GM12878 (cell line): ENCODE measurements at regions not wholly inside any gene's neighbourhood (a gene's known extent, or its start where the extent isn't known, plus 50 kb on each side); places are given as distances from the start of the nearest gene placed in this dataset.

Source experiments
- ATAC-seq: fragments of 200-7000 bp; cut with Tn5 transposase; 3 replicates; pipeline ENCODE4 v1.9.1; 2020; ENCODE audit warnings: mild to moderate bottlenecking, moderate library complexity
- BruUV-seq: library from RNA; stranded (reverse); fragments of 400-500 nt; replicated peaks from 2 replicates; lab custom pipeline; 2021; lab: Mats Ljungman, UMichigan
- CTCF ChIA-PET: fragments of 300-600 bp; sonication (Branson Sonifier 250); formaldehyde crosslinking; extraction: SDS; loops from one replicate; lab custom pipeline; 2021; ENCODE audit warnings: inconsistent platforms; lab: Yijun Ruan, JAX
- POLR2A ChIA-PET: fragments of 350-600 bp; formaldehyde crosslinking; extraction: SDS; loops from one replicate; lab custom pipeline; 2021; ENCODE audit warnings: inconsistent platforms; lab: Charles Lee
- RAD21 ChIA-PET: fragments of 300-600 bp; sonication (Branson Sonifier 250); formaldehyde crosslinking; loops from one replicate; lab custom pipeline; 2023; ENCODE audit warnings: antibody characterized with exemption; ENCODE audit not compliant: unreplicated experiment; lab: Charles Lee
- SMC1A ChIA-PET: fragments of 300-600 bp; sonication (Branson Sonifier 250); formaldehyde crosslinking; loops from one replicate; lab custom pipeline; 2023; ENCODE audit not compliant: unreplicated experiment, uncharacterized antibody; lab: Charles Lee
- DNase-seq: peaks from one replicate; pipeline ENCODE4 v3.0.0-alpha.2; 2011; ENCODE audit warnings: low read depth, low spot score
- FAIRE-seq: peaks from 3 replicates; lab custom pipeline; 2011; peaks lifted over from hg19 to GRCh38; lab: Jason Lieb, UNC
- H2AFZ ChIP-seq: 2 replicates; pipeline ENCODE4 v1.6.0; 2011; ENCODE audit warnings: low read depth, low read length, control low read depth; ENCODE audit not compliant: control insufficient read depth
- H3K27ac ChIP-seq: 2 replicates; pipeline ENCODE4 v1.5.1; 2011; ENCODE audit warnings: control low read depth; ENCODE audit not compliant: control insufficient read depth, insufficient read depth
- H3K27me3 ChIP-seq, 2 experiments: replicated peaks in 1 of 2; 2 replicates each; pipeline versions ENCODE4 v1.6.0 to v1.6.1; 2011; ENCODE audit warnings: low read length in 1 of 2; ENCODE audit not compliant: control insufficient read depth in 2 of 2, insufficient read depth in 2 of 2
- H3K36me3 ChIP-seq, 2 experiments: 2 replicates each; pipeline ENCODE4 v1.5.1; 2011; ENCODE audit warnings: low read length in 1 of 2; ENCODE audit not compliant: control insufficient read depth in 2 of 2, insufficient read depth in 2 of 2
- H3K4me1 ChIP-seq: 2 replicates; pipeline ENCODE4 v1.6.1; 2011; ENCODE audit warnings: mild to moderate bottlenecking, low read length, moderate library complexity, mixed read lengths; ENCODE audit not compliant: control insufficient read depth, insufficient read depth
- H3K4me2 ChIP-seq: 2 replicates; pipeline ENCODE4 v1.6.0; 2011; ENCODE audit warnings: control low read depth; ENCODE audit not compliant: control insufficient read depth, insufficient read depth
- H3K4me3 ChIP-seq: fragments of 200-600 bp; sonication (generic); 2 replicates; pipeline ENCODE4 v1.5.1; 2016
- H3K79me2 ChIP-seq: 2 replicates; pipeline ENCODE4 v1.6.0; 2011; ENCODE audit warnings: low read length; ENCODE audit not compliant: control insufficient read depth, insufficient read depth
- H3K9ac ChIP-seq: 2 replicates; pipeline ENCODE4 v1.8.0; 2011; ENCODE audit warnings: low read length, control low read depth, mixed read lengths; ENCODE audit not compliant: control insufficient read depth, insufficient read depth
- H3K9me3 ChIP-seq: replicated peaks from 3 replicates; pipeline ENCODE4 v1.5.1; 2011; ENCODE audit warnings: mild to moderate bottlenecking, low read length; ENCODE audit not compliant: control insufficient read depth, insufficient read depth
- H4K20me1 ChIP-seq: 2 replicates; pipeline ENCODE4 v1.6.0; 2011; ENCODE audit not compliant: control insufficient read depth, insufficient read depth
- CEBPB ChIP-seq, 2 experiments: fragments of 150-350 bp in 1 of 2; IDR thresholded peaks; 2 replicates each; pipeline ENCODE4 v1.6.1; 2012 to 2014; ENCODE audit warnings: low read depth in 2 of 2, low read length in 2 of 2, borderline replicate concordance in 1 of 2, inconsistent platforms in 1 of 2
- CREB1 ChIP-seq: IDR thresholded peaks from 2 replicates; pipeline ENCODE4 v1.6.1; 2012; ENCODE audit warnings: low read depth, mild to moderate bottlenecking, inconsistent platforms
- ETV6 ChIP-seq, 2 experiments: fragments of 450-650 bp in 1 of 2; IDR thresholded peaks in 1 of 2; conservative IDR thresholded peaks in 1 of 2; 2 replicates each; pipeline ENCODE4 v1.6.1; 2014; ENCODE audit warnings: antibody characterized with exemption in 1 of 2, borderline replicate concordance in 1 of 2, low read depth in 1 of 2, mild to moderate bottlenecking in 1 of 2, moderate library complexity in 1 of 2
- FOXK2 ChIP-seq: fragments of 450-650 bp; IDR thresholded peaks from 2 replicates; pipeline ENCODE4 v1.6.1; 2017; ENCODE audit warnings: mild to moderate bottlenecking, moderate library complexity
- HCFC1 ChIP-seq: fragments of 150-350 bp; IDR thresholded peaks from 2 replicates; pipeline ENCODE4 v1.6.1; 2014; ENCODE audit warnings: low read length
- IKZF1 ChIP-seq: fragments of 450-650 bp; conservative IDR thresholded peaks from 2 replicates; pipeline ENCODE4 v1.6.1; 2017; ENCODE audit warnings: antibody characterized with exemption, mild to moderate bottlenecking
- LARP7 ChIP-seq: fragments of 450-650 bp; IDR thresholded peaks from 2 replicates; pipeline ENCODE4 v1.6.1; 2017; ENCODE audit warnings: mild to moderate bottlenecking
- MEF2A ChIP-seq: IDR thresholded peaks from 2 replicates; pipeline ENCODE4 v1.6.1; 2011; ENCODE audit warnings: low read depth, mild to moderate bottlenecking, low read length, moderate library complexity; ENCODE audit not compliant: insufficient read depth
- MLLT1 ChIP-seq: fragments of 450-650 bp; IDR thresholded peaks from 2 replicates; pipeline ENCODE4 v1.6.1; 2016; ENCODE audit warnings: mild to moderate bottlenecking
- NFIC ChIP-seq: IDR thresholded peaks from 2 replicates; pipeline ENCODE4 v1.6.1; 2012; ENCODE audit warnings: low read depth, mild to moderate bottlenecking, inconsistent platforms, low read length, moderate library complexity
- RCOR1 ChIP-seq: conservative IDR thresholded peaks from 2 replicates; pipeline ENCODE4 v1.6.1; 2012; ENCODE audit warnings: low read depth, low read length, improper control_type of control experiment
- TARDBP ChIP-seq: IDR thresholded peaks from 2 replicates; pipeline ENCODE4 v1.6.1; 2016; ENCODE audit warnings: borderline replicate concordance
- ZNF384 ChIP-seq: IDR thresholded peaks from 2 replicates; pipeline ENCODE4 v1.6.1; 2012; ENCODE audit warnings: low read depth, mild to moderate bottlenecking, low read length, improper control_type of control experiment, borderline replicate concordance
- ZZZ3 ChIP-seq: IDR thresholded peaks from 2 replicates; pipeline ENCODE4 v1.6.1; 2011; ENCODE audit warnings: low read depth; ENCODE audit not compliant: control insufficient read depth, insufficient read length
- WGBS: methylation state at CpG from one replicate; pipeline ENCODE4 v1.1.6; 2016; ENCODE audit warnings: low lambda C conversion rate; ENCODE audit not compliant: insufficient replicate concordance, insufficient coverage; ENCODE audit errors: missing lambda C conversion rate; 5-methylcytosine and 5-hydroxymethylcytosine counted together
- in situ Hi-C: fragments of 300-500 bp; cut with MboI; formaldehyde crosslinking; loops from 9 replicates; pipeline ENCODE4 v1.14.3; 2018; ENCODE audit warnings: mixed read lengths
- intact Hi-C: fragments of 100-400 bp; cut with micrococcal nuclease; formaldehyde crosslinking; loops from one replicate; pipeline ENCODE4 v1.14.2; 2022; ENCODE audit not compliant: unreplicated experiment

DNA sequence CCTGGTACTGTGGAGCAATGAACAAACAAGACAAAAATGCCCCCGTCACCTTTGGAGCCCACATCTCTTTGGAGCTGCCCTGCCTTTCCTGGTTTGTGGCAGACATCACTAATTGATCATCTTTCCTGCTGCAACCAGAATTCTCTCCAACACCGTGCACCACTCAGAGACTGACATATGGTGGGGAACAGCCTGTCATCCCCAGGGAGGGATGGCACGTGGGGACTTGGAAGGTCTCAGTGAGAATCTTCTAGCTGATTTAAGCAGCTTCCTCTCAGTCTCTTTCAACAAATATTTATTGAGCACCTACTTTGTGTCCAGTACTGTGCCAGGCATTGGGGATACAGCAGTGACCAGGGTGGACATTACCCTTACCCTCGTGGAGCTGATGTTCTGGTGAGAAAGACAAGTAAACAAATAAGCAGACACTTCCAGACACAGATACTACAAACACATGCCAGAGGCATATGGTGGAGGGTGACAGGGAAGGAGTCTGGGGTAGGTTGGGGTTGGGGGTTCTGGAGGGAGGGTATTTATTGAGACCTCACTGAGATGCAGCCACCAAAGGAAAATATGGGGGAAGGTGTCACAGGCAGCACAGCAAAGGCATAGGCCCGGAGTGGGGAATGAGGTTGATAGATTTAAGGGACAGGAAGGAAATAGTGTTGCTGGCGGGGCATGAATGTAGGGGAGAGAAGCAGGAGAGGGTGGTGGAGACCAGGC, 82.3 kb downstream of the CEBPB start:
- H3K4me1 ChIP-seq = no peaks in the 10 kb centered on the region
- no peak for ATAC-seq
- no peak overlapping the region for H3K27ac ChIP-seq
- no TSS peak for BruUV-seq
- no peaks in the 10 kb centered on the region for H3K79me2 ChIP-seq
- H3K36me3 ChIP-seq = no peaks in the 10 kb centered on the region
- H4K20me1 ChIP-seq = no peaks in the 10 kb centered on the region
- ChIA-PET CTCF (no interaction called here), SMC1A (no interaction called here), POLR2A (no interaction called here), RAD21 (no interaction called here)
- no peaks in the 10 kb centered on the region; a peak in 1 of 4 replicates for H3K27me3 ChIP-seq
- H3K4me3 ChIP-seq = no peak overlapping the region
- in situ Hi-C loops = no loop called here
- H3K9me3 ChIP-seq = no peaks in the 10 kb centered on the region
- no peak overlapping the region for H2AFZ ChIP-seq
- no peak for FAIRE-seq
- TF ChIP-seq RCOR1 (no peak), TARDBP (no peak), ZNF384 (no peak), LARP7 (no peak), ETV6 (conservative IDR thresholded peaks at IDR 0.05 in 1 of 2, IDR thresholded peaks at IDR 0.05 in 1 of 2; ENCODE audit: borderline replicate concordance in 1 of 2, low read depth in 1 of 2) (no peak)
- DNase-seq = no peak
- no peak overlapping the region for H3K4me2 ChIP-seq
- WGBS = 29% methylated on average over 6 of the region's 6 CpGs
- no peak overlapping the region for H3K9ac ChIP-seq
- intact Hi-C loops = no loop called here

- Histone ChIP-seq H3K4me1 (no peaks in the 10 kb centered on the region), H3K9ac (no peak overlapping the region), H2AFZ (no peak overlapping the region), H3K79me2 (no peaks in the 10 kb centered on the region), H3K9me3 (no peaks in the 10 kb centered on the region), H3K4me3 (no peak overlapping the region), H3K27ac (no peak overlapping the region), H4K20me1 (no peaks in the 10 kb centered on the region), H3K27me3 (no peaks in the 10 kb centered on the region; a peak in 1 of 4 replicates), H3K36me3 (no peaks in the 10 kb centered on the region), H3K4me2 (no peak overlapping the region)
- in situ Hi-C loops (no loop called here), intact Hi-C loops (no loop called here)
- DNase-seq (no peak), FAIRE-seq (no peak), ATAC-seq (no peak)
- POLR2A ChIA-PET = no interaction called here
- RAD21 ChIA-PET = no interaction called here
- WGBS = 34% methylated on average over 19 of the region's 19 CpGs
- SMC1A ChIA-PET = no interaction called here
- CTCF ChIA-PET = no interaction called here
- no TSS peak for BruUV-seq
- TF ChIP-seq CEBPB (IDR thresholded peaks at IDR 0.05; ENCODE audit: borderline replicate concordance in 1 of 2, low read depth in 2 of 2, low read length in 2 of 2) = no peak
- TF ChIP-seq MEF2A = no peak
- no peak for TF ChIP-seq HCFC1
- TF ChIP-seq NFIC = no peak
- TF ChIP-seq FOXK2 = no peak
- TF ChIP-seq MLLT1 = no peak
- TF ChIP-seq IKZF1 = no peak
- TF ChIP-seq CREB1 = no peak
- no peak for TF ChIP-seq ZZZ3
These were observed 83.2 kb downstream of the CEBPB start for GRCh38 chr20:50273601-50274491.
